HG03442 (cell line): ENCODE measurements at regions not wholly inside any gene's neighbourhood (a gene's known extent, or its start where the extent isn't known, plus 50 kb on each side); places are given as distances from the start of the nearest gene placed in this dataset.
A peak's percentile ranks its signal among the peaks of the same experiment; 100 is the strongest.

Source experiments
- ATAC-seq: cut with Tn5 transposase; IDR thresholded peaks from one replicate; pipeline ENCODE4 v1.9.1; 2021; ENCODE audit warnings: mild to moderate bottlenecking, moderate library complexity; ENCODE audit not compliant: unreplicated experiment

GRCh38 chr6:121971931-121972335, 427.5 kb upstream of the HSF2 start:
- ATAC-seq: no peak

GRCh38 chr6:121984956-121985355, 414.5 kb upstream of the HSF2 start:
- no peak for ATAC-seq

GRCh38 chr6:121993362-121993761, 406.1 kb upstream of the HSF2 start:
- no peak for ATAC-seq

GRCh38 chr6:121994919-121995318, 404.5 kb upstream of the HSF2 start:
- ATAC-seq: no peak

- no peak for ATAC-seq
These were observed 400.8 kb upstream of the HSF2 start for GRCh38 chr6:121998631-121999030.

GRCh38 chr6:121999456-122000065, 399.9 kb upstream of the HSF2 start:
- ATAC-seq: no peak

GRCh38 chr6:122005661-122006060, 393.8 kb upstream of the HSF2 start:
- no peak for ATAC-seq

- ATAC-seq: no peak
These were observed 392.1 kb upstream of the HSF2 start for GRCh38 chr6:122007339-122007738.

GRCh38 chr6:122008101-122008999, 391.1 kb upstream of the HSF2 start:
- no peak for ATAC-seq

- no peak for ATAC-seq
These were observed 390.5 kb upstream of the HSF2 start for GRCh38 chr6:122009000-122009350.

- no peak for ATAC-seq
These were observed 386.9 kb upstream of the HSF2 start for GRCh38 chr6:122012578-122012977.

- no peak for ATAC-seq
These were observed 384.5 kb upstream of the HSF2 start for GRCh38 chr6:122014961-122015360.

- ATAC-seq: peak; percentile 88
These were observed 378.7 kb upstream of the HSF2 start for GRCh38 chr6:122020588-122021264.

GRCh38 chr6:122025104-122025503, 374.3 kb upstream of the HSF2 start:
- no peak for ATAC-seq

GRCh38 chr6:122026582-122027369, 372.7 kb upstream of the HSF2 start:
- no peak for ATAC-seq

- ATAC-seq: no peak
These were observed 370.4 kb upstream of the HSF2 start for GRCh38 chr6:122028933-122029522.

GRCh38 chr6:122033564-122034181, 365.8 kb upstream of the HSF2 start:
- ATAC-seq: peak; percentile 94

- ATAC-seq: no peak
These were observed 364.3 kb upstream of the HSF2 start for GRCh38 chr6:122035173-122035572.

GRCh38 chr6:122040261-122040660, 359.2 kb upstream of the HSF2 start:
- ATAC-seq: no peak

- ATAC-seq: no peak
These were observed 357.1 kb upstream of the HSF2 start for GRCh38 chr6:122042380-122042779.
